IMR-90 (cell line): ENCODE measurements at regions not wholly inside any gene's neighbourhood (a gene's known extent, or its start where the extent isn't known, plus 50 kb on each side); places are given as distances from the start of the nearest gene placed in this dataset.

ENCODE experiments used
- BHLHE40 ChIP-seq: fragments of 150-350 bp; IDR thresholded peaks from 2 replicates; pipeline ENCODE4 v1.6.1; 2016; ENCODE audit warnings: mild to moderate bottlenecking, low read depth, low read length
- CEBPB ChIP-seq: IDR thresholded peaks from 2 replicates; pipeline ENCODE4 v1.6.1; 2012; ENCODE audit warnings: low read depth, low read length, improper control_type of control experiment
- CHD1 ChIP-seq: IDR thresholded peaks from 2 replicates; pipeline ENCODE4 v1.6.1; 2012; ENCODE audit warnings: low read depth, low read length, improper control_type of control experiment
- FOS ChIP-seq: fragments of 150-350 bp; IDR thresholded peaks from 2 replicates; pipeline ENCODE4 v1.6.1; 2016; ENCODE audit warnings: low read depth, low read length
- MXI1 ChIP-seq: IDR thresholded peaks from 2 replicates; pipeline ENCODE4 v1.6.1; 2012; ENCODE audit warnings: low read depth, mild to moderate bottlenecking, low read length, moderate library complexity, borderline replicate concordance
- POLR2A ChIP-seq: IDR thresholded peaks from 2 replicates; pipeline ENCODE4 v1.6.1; 2012; ENCODE audit warnings: mild to moderate bottlenecking, low read depth, low read length
- SMC3 ChIP-seq: fragments of 150-350 bp; IDR thresholded peaks from 2 replicates; pipeline ENCODE4 v1.6.1; 2016; ENCODE audit warnings: low read depth, mild to moderate bottlenecking, antibody characterized with exemption, low read length, moderate library complexity
- TF ChIP-seq, protein P1 (sequence below): conservative IDR thresholded peaks from 2 replicates; pipeline ENCODE4 v1.5.1; 2012; ENCODE audit warnings: mild to moderate bottlenecking, low read depth, low read length, improper control_type of control experiment

DNA sequence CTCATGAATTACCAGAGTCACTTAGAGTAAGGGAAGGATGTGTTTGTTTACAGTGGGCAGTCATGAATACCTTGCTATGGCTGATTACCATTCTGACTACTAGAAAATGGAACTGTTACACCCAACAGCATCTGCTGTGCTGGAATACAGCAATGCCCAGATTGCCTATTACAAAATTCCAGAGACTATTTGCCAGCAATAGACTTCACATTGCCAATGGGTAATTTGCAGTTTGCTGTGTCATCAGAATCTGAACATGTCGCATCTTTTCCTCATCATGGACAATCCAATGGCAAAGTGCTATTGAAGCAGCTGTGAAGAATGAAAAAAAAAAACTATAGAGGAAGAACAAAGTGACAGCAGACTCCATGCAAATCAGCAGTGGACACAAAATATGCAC, 356.6 kb downstream of the CXXC4 start:
- TF ChIP-seq POLR2A: no peak
- TF ChIP-seq BHLHE40: no peak
- TF ChIP-seq CHD1: no peak
- TF ChIP-seq FOS: no peak
- TF ChIP-seq, protein P1, sequence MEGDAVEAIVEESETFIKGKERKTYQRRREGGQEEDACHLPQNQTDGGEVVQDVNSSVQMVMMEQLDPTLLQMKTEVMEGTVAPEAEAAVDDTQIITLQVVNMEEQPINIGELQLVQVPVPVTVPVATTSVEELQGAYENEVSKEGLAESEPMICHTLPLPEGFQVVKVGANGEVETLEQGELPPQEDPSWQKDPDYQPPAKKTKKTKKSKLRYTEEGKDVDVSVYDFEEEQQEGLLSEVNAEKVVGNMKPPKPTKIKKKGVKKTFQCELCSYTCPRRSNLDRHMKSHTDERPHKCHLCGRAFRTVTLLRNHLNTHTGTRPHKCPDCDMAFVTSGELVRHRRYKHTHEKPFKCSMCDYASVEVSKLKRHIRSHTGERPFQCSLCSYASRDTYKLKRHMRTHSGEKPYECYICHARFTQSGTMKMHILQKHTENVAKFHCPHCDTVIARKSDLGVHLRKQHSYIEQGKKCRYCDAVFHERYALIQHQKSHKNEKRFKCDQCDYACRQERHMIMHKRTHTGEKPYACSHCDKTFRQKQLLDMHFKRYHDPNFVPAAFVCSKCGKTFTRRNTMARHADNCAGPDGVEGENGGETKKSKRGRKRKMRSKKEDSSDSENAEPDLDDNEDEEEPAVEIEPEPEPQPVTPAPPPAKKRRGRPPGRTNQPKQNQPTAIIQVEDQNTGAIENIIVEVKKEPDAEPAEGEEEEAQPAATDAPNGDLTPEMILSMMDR: no peak
- no peak for TF ChIP-seq SMC3
- TF ChIP-seq CEBPB: no peak
- TF ChIP-seq MXI1: no peak
